CMK (cell line): ENCODE measurements at regions not wholly inside any gene's neighbourhood (a gene's known extent, or its start where the extent isn't known, plus 50 kb on each side); places are given as distances from the start of the nearest gene placed in this dataset.
"Not testable (repeated sequence)": the region's sequence is repeated elsewhere in the genome, so short reads cannot be mapped to it uniquely, and the experiment has no call there.

Source experiments
- DNase-seq: peaks from one replicate; pipeline ENCODE4 v3.0.0-alpha.2; 2010; ENCODE audit warnings: low read depth

GRCh38 chr2:120498576-120499394 lies 152.8 kb downstream of the INHBB start:
- no peak for DNase-seq

GRCh38 chr2:120499784-120500495 lies 154.0 kb downstream of the INHBB start:
- DNase-seq: no peak

GRCh38 chr2:120501591-120501990 lies 155.7 kb downstream of the INHBB start:
- DNase-seq: no peak

GRCh38 chr2:120502357-120502756 lies 156.4 kb downstream of the INHBB start:
- DNase-seq: no peak

- DNase-seq: no peak
Measured at GRCh38 chr2:120502761-120503160, 156.8 kb downstream of the INHBB start.

GRCh38 chr2:120503206-120503792 lies 157.4 kb downstream of the INHBB start:
- no peak for DNase-seq

- no peak for DNase-seq
Measured at GRCh38 chr2:120503793-120504571, 158.0 kb downstream of the INHBB start.

GRCh38 chr2:120504936-120505705 lies 159.2 kb downstream of the INHBB start:
- DNase-seq: no peak

GRCh38 chr2:120508567-120509041 lies 162.7 kb downstream of the INHBB start:
- no peak for DNase-seq

GRCh38 chr2:120509213-120509815 lies 163.4 kb downstream of the INHBB start:
- no peak for DNase-seq

- no peak for DNase-seq
Measured at GRCh38 chr2:120509991-120510735, 164.2 kb downstream of the INHBB start.

GRCh38 chr2:120510751-120511395 lies 164.9 kb downstream of the INHBB start:
- no peak for DNase-seq

- DNase-seq: no peak
Measured at GRCh38 chr2:120511536-120511935, 165.6 kb downstream of the INHBB start.

- no peak for DNase-seq
Measured at GRCh38 chr2:120511947-120512710, 166.2 kb downstream of the INHBB start.

- no peak for DNase-seq
Measured at GRCh38 chr2:120513776-120514357, 167.9 kb downstream of the INHBB start.

GRCh38 chr2:120514521-120514920 lies 168.6 kb downstream of the INHBB start:
- no peak for DNase-seq

GRCh38 chr2:120515066-120515758 lies 169.3 kb downstream of the INHBB start:
- DNase-seq: not testable (repeated sequence)
